GM12864 (cell line): ENCODE measurements at regions not wholly inside any gene's neighbourhood (a gene's known extent, or its start where the extent isn't known, plus 50 kb on each side); places are given as distances from the start of the nearest gene placed in this dataset.

ENCODE experiments used
- DNase-seq: peaks from one replicate; pipeline ENCODE4 v3.0.0-alpha.2; 2011; ENCODE audit warnings: low read depth
- H3K4me3 ChIP-seq: 2 replicates; pipeline ENCODE4 v1.5.1; 2011; ENCODE audit warnings: mild to moderate bottlenecking, low read depth, low read length, control low read depth
- TF ChIP-seq, protein P1 (sequence below): IDR thresholded peaks from 2 replicates; pipeline ENCODE4 v1.5.1; 2011; ENCODE audit warnings: low read depth, mild to moderate bottlenecking, moderate library complexity, low read length, control low read depth, inconsistent platforms; ENCODE audit errors: missing control alignments

DNA sequence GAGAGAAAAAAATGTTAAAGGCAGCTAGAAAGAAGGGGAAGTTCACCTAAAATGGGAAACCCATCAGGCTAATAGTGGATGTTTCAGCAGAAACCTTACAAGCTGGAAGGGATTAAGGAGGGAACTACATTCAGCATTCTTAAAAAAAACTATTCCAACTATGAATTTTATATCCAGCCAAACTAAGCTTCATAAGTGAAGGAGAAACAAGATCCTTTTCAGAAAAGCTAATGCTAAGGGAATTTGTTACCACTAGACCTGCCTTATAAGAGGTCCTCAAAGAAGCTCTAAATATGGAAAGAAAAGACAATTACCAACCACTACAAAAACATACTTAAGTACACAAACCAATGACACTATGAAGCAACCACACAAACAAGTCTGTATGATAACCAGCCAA lies 59.2 kb upstream of the SLC35F1 start:
- no peak for DNase-seq
- no peak overlapping the region for H3K4me3 ChIP-seq
- TF ChIP-seq, protein P1, sequence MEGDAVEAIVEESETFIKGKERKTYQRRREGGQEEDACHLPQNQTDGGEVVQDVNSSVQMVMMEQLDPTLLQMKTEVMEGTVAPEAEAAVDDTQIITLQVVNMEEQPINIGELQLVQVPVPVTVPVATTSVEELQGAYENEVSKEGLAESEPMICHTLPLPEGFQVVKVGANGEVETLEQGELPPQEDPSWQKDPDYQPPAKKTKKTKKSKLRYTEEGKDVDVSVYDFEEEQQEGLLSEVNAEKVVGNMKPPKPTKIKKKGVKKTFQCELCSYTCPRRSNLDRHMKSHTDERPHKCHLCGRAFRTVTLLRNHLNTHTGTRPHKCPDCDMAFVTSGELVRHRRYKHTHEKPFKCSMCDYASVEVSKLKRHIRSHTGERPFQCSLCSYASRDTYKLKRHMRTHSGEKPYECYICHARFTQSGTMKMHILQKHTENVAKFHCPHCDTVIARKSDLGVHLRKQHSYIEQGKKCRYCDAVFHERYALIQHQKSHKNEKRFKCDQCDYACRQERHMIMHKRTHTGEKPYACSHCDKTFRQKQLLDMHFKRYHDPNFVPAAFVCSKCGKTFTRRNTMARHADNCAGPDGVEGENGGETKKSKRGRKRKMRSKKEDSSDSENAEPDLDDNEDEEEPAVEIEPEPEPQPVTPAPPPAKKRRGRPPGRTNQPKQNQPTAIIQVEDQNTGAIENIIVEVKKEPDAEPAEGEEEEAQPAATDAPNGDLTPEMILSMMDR, result no peak

DNA sequence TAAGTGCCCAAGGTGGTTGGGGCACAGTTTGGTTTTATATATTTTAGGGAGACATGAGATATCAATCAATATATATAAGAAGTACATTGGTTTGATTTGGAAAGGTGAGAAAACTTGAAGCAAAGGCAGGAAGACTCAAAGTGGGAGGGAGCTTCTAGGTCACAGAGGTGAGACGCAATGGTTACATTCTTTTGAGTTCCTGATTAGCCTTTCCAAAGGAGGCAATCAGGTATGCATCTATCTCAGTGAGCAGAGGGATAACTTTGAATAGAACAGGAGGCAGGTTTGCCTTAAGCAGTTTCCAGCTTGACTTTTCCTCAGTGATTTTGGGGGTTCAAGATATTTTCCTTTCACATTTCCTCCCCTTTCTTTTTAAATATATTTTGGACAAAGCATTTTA lies 58.0 kb upstream of the SLC35F1 start:
- DNase-seq, result no peak

More for the DNA sequence above, 58.0 kb upstream of the SLC35F1 start:
- TF ChIP-seq, protein P1, result no peak
- H3K4me3 ChIP-seq, result no peak overlapping the region
